GM21529 (cell line): ENCODE measurements at regions not wholly inside any gene's neighbourhood (a gene's known extent, or its start where the extent isn't known, plus 50 kb on each side); places are given as distances from the start of the nearest gene placed in this dataset.

ENCODE experiments used
- ATAC-seq: cut with Tn5 transposase; IDR thresholded peaks from one replicate; pipeline ENCODE4 v1.9.1; 2021; ENCODE audit not compliant: unreplicated experiment

GRCh38 chr5:67355120-67355713 lies 158.6 kb upstream of the CD180 start:
- no peak for ATAC-seq

- ATAC-seq, result no peak
Observed at GRCh38 chr5:67353500-67354450, 157.2 kb upstream of the CD180 start.

DNA sequence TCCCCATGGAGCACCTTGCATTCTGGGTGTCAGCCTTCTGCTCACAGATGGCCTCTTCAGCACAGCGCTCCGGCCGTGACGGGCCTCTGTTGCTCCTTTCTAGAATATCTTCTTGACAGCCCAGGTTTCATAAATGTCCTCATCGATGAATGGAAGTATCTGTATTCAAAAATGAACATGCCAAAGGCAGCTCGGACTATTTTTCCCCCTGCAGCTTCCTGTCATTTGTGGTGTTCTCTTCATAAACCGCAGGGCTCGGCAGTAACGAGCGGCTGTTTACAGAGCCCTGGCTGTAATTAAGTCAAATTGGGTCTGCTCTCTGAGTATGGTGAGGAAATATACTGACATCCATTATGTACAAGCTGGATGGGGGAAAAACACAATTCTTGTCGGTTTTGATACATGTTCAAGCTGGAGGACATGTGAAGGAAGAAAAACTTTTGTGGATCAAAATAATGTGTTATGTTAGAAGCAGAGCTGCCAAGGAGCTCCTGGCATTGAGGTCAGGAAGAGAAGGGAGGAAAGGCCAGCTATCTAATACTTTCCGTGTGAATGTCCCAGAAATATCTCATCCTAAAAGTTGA lies 154.1 kb upstream of the CD180 start:
- ATAC-seq, result no peak

DNA sequence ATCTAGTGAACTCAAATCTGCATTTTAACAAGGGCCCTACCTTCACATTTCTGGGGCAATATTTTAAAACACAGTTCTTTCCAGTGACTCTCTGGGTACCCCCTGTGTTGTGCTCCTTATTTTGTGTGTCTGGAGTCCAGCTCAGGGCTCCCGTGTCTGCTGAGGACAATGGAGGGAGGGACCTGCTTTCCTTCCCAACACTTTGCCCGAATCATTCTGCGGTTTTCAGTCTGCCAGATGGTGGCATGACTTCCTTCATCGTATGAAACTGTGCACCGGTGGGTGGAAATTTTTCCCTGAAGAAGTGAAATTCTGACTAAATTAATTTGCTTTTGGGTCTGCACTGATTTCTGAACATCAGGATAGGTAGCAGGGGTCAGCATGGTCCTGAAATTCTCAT lies 153.6 kb upstream of the CD180 start:
- ATAC-seq, result no peak

- no peak for ATAC-seq
Observed at GRCh38 chr5:67347821-67348220, 151.2 kb upstream of the CD180 start.

GRCh38 chr5:67346611-67347010 lies 150.0 kb upstream of the CD180 start:
- ATAC-seq, result no peak

DNA sequence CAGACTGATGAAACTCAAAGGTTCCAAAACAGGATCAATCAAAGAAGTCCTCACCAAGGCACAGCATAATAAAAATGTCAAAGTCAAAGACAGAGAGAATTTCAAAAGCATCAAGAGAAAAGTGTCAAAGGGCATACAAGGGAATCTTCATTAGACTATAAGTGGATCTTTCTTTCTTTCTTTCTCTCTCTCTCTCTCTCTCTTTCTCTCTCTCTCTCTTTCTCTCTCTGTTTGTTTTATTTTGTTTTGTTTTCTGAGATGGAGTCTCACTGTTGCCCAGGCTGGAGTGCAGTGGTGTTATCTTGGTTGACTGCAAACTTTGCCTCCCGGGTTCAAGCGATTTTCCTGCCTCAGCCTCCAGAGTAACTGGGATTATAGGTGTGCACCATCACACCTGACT lies 148.3 kb upstream of the CD180 start:
- no peak for ATAC-seq

DNA sequence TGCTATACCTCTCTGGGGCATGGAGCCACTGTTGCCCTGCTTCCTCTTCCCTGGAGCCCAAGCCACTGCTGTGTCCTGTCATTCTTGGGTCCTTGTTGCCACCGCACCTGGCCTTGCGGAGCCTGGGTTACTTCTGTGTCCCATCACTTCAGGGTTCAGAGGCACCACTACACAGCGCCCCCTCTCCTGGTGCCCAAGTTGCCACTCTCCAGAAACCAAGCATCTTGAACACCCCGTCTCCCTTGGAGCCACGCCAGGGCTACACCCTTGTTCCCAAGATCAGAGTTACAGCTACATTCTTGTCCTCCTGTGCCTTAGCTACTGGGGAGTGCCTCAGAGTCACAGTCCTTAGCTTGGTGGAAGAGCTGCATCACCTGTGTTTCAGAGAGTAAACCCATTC lies 147.2 kb upstream of the CD180 start:
- ATAC-seq, result no peak

GRCh38 chr5:67341478-67341877 lies 144.9 kb upstream of the CD180 start:
- no peak for ATAC-seq

DNA sequence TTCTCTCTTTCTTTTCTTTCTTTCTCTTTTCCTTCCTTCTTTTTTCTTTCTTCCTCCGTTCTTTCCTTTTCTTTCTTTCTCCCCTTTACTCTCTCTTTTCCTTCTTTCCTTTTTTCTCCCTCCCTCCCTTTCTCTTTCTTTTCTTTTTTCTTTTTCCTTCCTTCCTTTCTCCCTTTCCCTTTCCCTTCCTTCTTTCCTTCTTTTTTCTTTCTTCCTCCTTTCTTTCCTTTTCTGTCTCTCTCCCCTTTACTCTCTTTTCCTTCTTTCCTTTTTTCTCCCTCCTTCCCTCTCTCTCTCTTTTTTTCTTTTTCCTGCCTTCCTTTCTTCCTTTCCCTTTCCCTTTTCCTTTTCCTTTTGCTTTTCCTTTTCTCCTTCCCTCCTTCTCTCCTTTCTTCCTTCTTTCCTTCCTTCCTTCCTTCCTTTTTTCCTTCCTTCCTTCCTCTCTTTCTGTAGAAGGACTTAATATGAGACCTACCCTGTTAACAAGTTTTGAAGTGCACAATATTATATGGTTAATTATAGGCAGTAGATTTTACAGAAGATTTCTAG lies 142.7 kb upstream of the CD180 start:
- ATAC-seq, result no peak

- ATAC-seq, result no peak
Observed at GRCh38 chr5:67338421-67338820, 141.8 kb upstream of the CD180 start.

DNA sequence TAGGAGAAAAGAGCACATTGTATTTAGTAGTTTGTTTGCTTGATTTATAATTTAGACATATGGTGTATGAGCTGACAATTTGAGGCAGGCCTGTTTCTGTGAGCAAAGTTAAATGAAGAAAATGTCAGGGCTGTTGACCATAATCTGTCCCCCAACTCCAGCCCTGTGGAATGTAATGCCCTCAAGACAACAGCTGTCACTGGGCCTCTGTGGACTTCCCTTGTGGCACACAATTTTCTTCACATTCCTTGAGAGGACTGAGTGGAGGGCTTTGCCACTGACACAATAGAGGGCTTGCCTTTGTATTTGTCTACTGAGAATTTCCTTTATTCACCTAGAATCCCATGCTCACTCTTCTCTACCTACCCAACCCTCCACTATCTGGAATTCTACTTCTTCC lies 141.2 kb upstream of the CD180 start:
- ATAC-seq, result no peak

DNA sequence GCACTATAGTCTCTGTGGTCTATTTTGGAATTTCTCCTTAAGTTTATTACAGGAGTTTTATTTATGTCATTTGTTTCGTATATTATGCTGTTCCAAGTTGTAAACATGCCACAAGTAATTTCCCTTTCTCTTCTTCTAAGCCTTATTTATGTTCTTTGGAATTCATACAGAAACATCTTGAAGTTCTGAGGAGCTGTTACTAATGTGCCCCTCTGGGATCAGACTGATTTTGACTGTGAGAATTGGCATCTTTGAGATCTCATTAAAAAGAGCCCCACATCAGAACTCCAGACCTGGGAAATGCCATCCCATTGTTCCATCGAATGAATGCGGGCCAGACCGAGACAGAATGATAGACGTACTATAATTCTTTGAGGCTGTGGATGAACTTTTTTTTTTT lies 138.8 kb upstream of the CD180 start:
- ATAC-seq, result no peak

DNA sequence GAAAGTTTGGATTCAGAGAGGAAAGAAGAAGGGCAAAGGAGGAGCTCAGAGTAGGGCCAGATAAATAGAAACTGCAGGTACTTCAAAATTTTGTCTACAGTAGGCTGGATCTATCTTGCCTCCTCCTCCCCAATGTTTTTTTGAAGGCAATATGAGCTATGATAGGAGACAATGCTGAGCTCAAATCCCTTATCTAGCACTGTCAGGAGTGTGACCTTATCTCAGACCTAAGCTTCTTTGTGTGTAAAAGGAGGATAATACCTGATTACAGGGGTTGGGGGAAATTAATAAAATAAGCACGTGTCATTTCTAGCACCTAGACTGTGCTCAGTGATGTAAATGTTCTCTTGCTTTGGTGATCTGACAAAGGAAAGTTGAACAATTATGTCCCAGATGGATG lies 137.8 kb upstream of the CD180 start:
- ATAC-seq, result no peak

GRCh38 chr5:67333171-67333570 lies 136.6 kb upstream of the CD180 start:
- ATAC-seq, result no peak

- no peak for ATAC-seq
Observed at GRCh38 chr5:67331296-67331925, 134.8 kb upstream of the CD180 start.

GRCh38 chr5:67319935-67320725 lies 123.5 kb upstream of the CD180 start:
- ATAC-seq, result no peak

DNA sequence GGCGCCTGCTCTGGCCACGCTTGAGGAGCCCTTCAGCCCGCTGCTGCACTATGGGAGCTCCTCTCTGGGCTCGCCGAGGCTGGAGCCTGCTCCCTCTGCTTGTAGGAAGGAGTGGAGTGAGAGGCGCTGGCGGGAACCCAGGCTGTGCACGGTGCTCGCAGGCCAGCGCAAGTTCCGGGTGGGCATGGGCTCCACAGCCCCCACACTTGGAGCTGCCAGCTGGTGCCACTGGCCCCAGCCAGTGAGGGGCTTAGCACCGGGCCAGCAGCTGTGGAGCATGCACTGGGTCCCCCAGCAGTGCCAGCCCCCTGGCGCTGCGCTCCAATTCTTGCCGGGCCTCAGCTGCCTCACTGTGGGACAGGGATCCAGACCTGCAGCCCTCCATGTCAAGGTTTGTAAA lies 122.1 kb upstream of the CD180 start:
- ATAC-seq, result no peak

DNA sequence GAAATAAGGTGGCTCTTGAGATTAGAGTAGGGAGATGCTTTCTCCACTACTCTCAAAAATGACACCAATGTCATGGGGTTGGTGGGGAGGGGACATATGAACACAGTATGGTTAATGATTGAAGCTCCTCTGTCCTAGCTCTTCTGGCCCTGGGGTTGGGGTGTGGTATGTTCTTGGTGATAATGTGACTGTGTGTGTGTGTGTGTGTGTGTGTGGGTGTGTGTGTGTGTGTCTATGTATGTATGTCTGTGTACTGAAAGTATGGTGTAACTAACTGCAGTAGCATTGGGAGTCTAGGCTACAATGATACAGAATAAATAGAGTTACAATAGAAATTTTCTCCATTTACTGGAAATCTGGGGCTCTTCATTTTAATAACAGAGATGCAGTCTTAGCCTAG lies 121.0 kb upstream of the CD180 start:
- ATAC-seq, result no peak

GRCh38 chr5:67316695-67317094 lies 120.1 kb upstream of the CD180 start:
- no peak for ATAC-seq
